ENCODE measurements at regions not wholly inside any gene's neighbourhood (a gene's known extent, or its start where the extent isn't known, plus 50 kb on each side); places are given as distances from the start of the nearest gene placed in this dataset.

GRCh38 chr5:28468166-28468565, 1429.8 kb upstream of the CDH9 start:
- no peak overlapping the region for H3K27ac ChIP-seq (ENCODE audit: low read depth in 1 of 2, low read length in 2 of 2)
- H3K36me3 Mint-ChIP-seq (ENCODE audit: low read depth): no peaks in the 10 kb centered on the region
- intact Hi-C loops (cut with DNase I, micrococcal nuclease): no loop called here
- ATAC-seq (ENCODE audit: poor library complexity) (no peak), DNase-seq (no peak)
- no peak for TF ChIP-seq CTCF (IDR thresholded peaks at IDR 0.05)
- no peak overlapping the region for H3K27ac Mint-ChIP-seq
- no peaks in the 10 kb centered on the region for H3K27me3 Mint-ChIP-seq
- H3K4me1 ChIP-seq (ENCODE audit: insufficient read depth, low read length): no peaks in the 10 kb centered on the region
- POLR2A ChIA-PET: no interaction called here
- no peaks in the 10 kb centered on the region for H3K36me3 ChIP-seq (ENCODE audit: insufficient read depth, low read length)
- peaks cover 8% of the 10 kb centered on the region for H3K9me3 Mint-ChIP-seq
- no peaks in the 10 kb centered on the region for H3K27me3 ChIP-seq (ENCODE audit: control insufficient read depth in 1 of 2, insufficient read depth in 2 of 2, low read length in 2 of 2)
- H3K9me3 ChIP-seq (ENCODE audit: control insufficient read depth in 1 of 2, insufficient read depth in 1 of 2, low read length in 2 of 2): no peaks in the 10 kb centered on the region
- H3K4me1 Mint-ChIP-seq (ENCODE audit: low read depth): no peaks in the 10 kb centered on the region
- CTCF ChIA-PET: no interaction called here
- no peak overlapping the region for H3K4me3 ChIP-seq (ENCODE audit: low read length)
- no peak overlapping the region for H3K4me3 Mint-ChIP-seq

GRCh38 chr5:28463728-28464127, 1425.3 kb upstream of the CDH9 start:
- Histone ChIP-seq H3K36me3 (ENCODE audit: insufficient read depth, low read length) (no peaks in the 10 kb centered on the region), H3K4me1 (ENCODE audit: insufficient read depth, low read length) (no peaks in the 10 kb centered on the region), H3K27ac (ENCODE audit: low read depth in 1 of 2, low read length in 2 of 2) (no peak overlapping the region), H3K27me3 (ENCODE audit: control insufficient read depth in 1 of 2, insufficient read depth in 2 of 2, low read length in 2 of 2) (no peaks in the 10 kb centered on the region), H3K9me3 (ENCODE audit: control insufficient read depth in 1 of 2, insufficient read depth in 1 of 2, low read length in 2 of 2) (peaks cover 0 to 4% of the 10 kb centered on the region in 2 experiments), H3K4me3 (ENCODE audit: low read length) (no peak overlapping the region)
- ATAC-seq (ENCODE audit: poor library complexity) (no peak), DNase-seq (no peak)
- intact Hi-C loops (cut with DNase I, micrococcal nuclease): no loop called here
- H3K36me3 Mint-ChIP-seq (ENCODE audit: low read depth): no peaks in the 10 kb centered on the region
- POLR2A ChIA-PET: no interaction called here
- no peak overlapping the region for H3K27ac Mint-ChIP-seq
- TF ChIP-seq CTCF (IDR thresholded peaks at IDR 0.05): no peak
- H3K4me3 Mint-ChIP-seq: no peak overlapping the region
- CTCF ChIA-PET: no interaction called here
- H3K27me3 Mint-ChIP-seq: no peaks in the 10 kb centered on the region
- H3K9me3 Mint-ChIP-seq: peaks cover 2% of the 10 kb centered on the region
- no peaks in the 10 kb centered on the region for H3K4me1 Mint-ChIP-seq (ENCODE audit: low read depth)

- TF ChIP-seq CTCF (IDR thresholded peaks at IDR 0.05): no peak
- ChIA-PET CTCF (no interaction called here), POLR2A (no interaction called here)
- no peak for DNase-seq
- Mint-ChIP-seq H3K4me1 (ENCODE audit: low read depth) (no peaks in the 10 kb centered on the region), H3K27me3 (no peaks in the 10 kb centered on the region), H3K36me3 (ENCODE audit: low read depth) (no peaks in the 10 kb centered on the region), H3K27ac (no peak overlapping the region), H3K4me3 (no peak overlapping the region), H3K9me3 (peaks cover 18% of the 10 kb centered on the region)
- Histone ChIP-seq H3K9me3 (ENCODE audit: control insufficient read depth in 1 of 2, insufficient read depth in 1 of 2, low read length in 2 of 2) (no peaks in the 10 kb centered on the region), H3K4me3 (ENCODE audit: low read length) (no peak overlapping the region), H3K36me3 (ENCODE audit: insufficient read depth, low read length) (no peaks in the 10 kb centered on the region), H3K27ac (ENCODE audit: low read depth in 1 of 2, low read length in 2 of 2) (no peak overlapping the region), H3K4me1 (ENCODE audit: insufficient read depth, low read length) (no peaks in the 10 kb centered on the region), H3K27me3 (ENCODE audit: control insufficient read depth in 1 of 2, insufficient read depth in 2 of 2, low read length in 2 of 2) (no peaks in the 10 kb centered on the region)
- intact Hi-C loops (cut with DNase I, micrococcal nuclease): no loop called here
- ATAC-seq (ENCODE audit: poor library complexity): no peak
Measured at GRCh38 chr5:28451483-28451882, 1413.1 kb upstream of the CDH9 start.

Measured in CD4-positive, alpha-beta T cell (primary cell).